Urinary bladder (tissue), 3 donors: ENCODE measurements at regions not wholly inside any gene's neighbourhood (a gene's known extent, or its start where the extent isn't known, plus 50 kb on each side); places are given as distances from the start of the nearest gene placed in this dataset.

ENCODE experiments used
- DNase-seq: peaks from one replicate; pipeline ENCODE4 v3.0.0-alpha.2; 2015; ENCODE audit errors: extremely low spot score
- H3K27ac ChIP-seq: one replicate; pipeline ENCODE4 v1.5.1; 2013; ENCODE audit warnings: low read depth, mild to moderate bottlenecking, moderate library complexity
- H3K36me3 ChIP-seq: one replicate; pipeline ENCODE4 v1.6.1; 2013; ENCODE audit warnings: mild to moderate bottlenecking, moderate library complexity; ENCODE audit not compliant: insufficient read depth
- H3K4me1 ChIP-seq: one replicate; pipeline ENCODE4 v1.6.1; 2013; ENCODE audit warnings: mild to moderate bottlenecking, moderate library complexity; ENCODE audit not compliant: insufficient read depth
- H3K4me3 ChIP-seq: one replicate; pipeline ENCODE4 v1.5.1; 2013; ENCODE audit warnings: low read depth, low read length
- WGBS: extraction: QIAGEN DNeasy Blood & Tissue Kit; methylation state at CpG from one replicate; pipeline ENCODE4 v1.1.7; 2013; 5-methylcytosine and 5-hydroxymethylcytosine counted together
- donor health status: healthy with polysubstance abuse.
- donor health status: healthy.

GRCh38 chr2:133740500-133740899 lies 172.2 kb upstream of the NCKAP5 start:
- no peak for DNase-seq

GRCh38 chr2:133748007-133748700 lies 179.9 kb upstream of the NCKAP5 start:
- Histone ChIP-seq H3K4me1 (no peaks in the 10 kb centered on the region), H3K27ac (no peak overlapping the region), H3K4me3 (no peak overlapping the region), H3K36me3 (no peaks in the 10 kb centered on the region)
- WGBS: 73% methylated on average over 3 of the region's 3 CpGs
- DNase-seq: no peak

More at GRCh38 chr2:133740500-133740899, 172.2 kb upstream of the NCKAP5 start:
- WGBS: 88% methylated on average over 1 of the region's 1 CpG
- H3K4me1 ChIP-seq: no peaks in the 10 kb centered on the region
- H3K36me3 ChIP-seq: no peaks in the 10 kb centered on the region
- no peak overlapping the region for H3K27ac ChIP-seq
- H3K4me3 ChIP-seq: no peak overlapping the region

GRCh38 chr2:133753665-133754064 lies 185.4 kb upstream of the NCKAP5 start:
- Histone ChIP-seq H3K27ac (no peak overlapping the region), H3K4me3 (no peak overlapping the region), H3K4me1 (no peaks in the 10 kb centered on the region), H3K36me3 (no peaks in the 10 kb centered on the region)
- 51% methylated on average over 2 of the region's 2 CpGs for WGBS
- no peak for DNase-seq

- WGBS: 26% methylated on average over 6 of the region's 6 CpGs
- Histone ChIP-seq H3K4me1 (no peaks in the 10 kb centered on the region), H3K27ac (no peak overlapping the region), H3K36me3 (no peaks in the 10 kb centered on the region), H3K4me3 (no peak overlapping the region)
- DNase-seq: no peak
Observed at GRCh38 chr2:133755480-133756300, 187.4 kb upstream of the NCKAP5 start.

- WGBS: 78% methylated on average over 1 of the region's 1 CpG
Observed at GRCh38 chr2:133756833-133757232, 188.6 kb upstream of the NCKAP5 start.

GRCh38 chr2:133760376-133760775 lies 192.1 kb upstream of the NCKAP5 start:
- no peaks in the 10 kb centered on the region for H3K36me3 ChIP-seq
- H3K27ac ChIP-seq: no peak overlapping the region
- 44% methylated on average over 3 of the region's 3 CpGs for WGBS
- no peaks in the 10 kb centered on the region for H3K4me1 ChIP-seq
- no peak overlapping the region for H3K4me3 ChIP-seq
- DNase-seq: no peak

More at GRCh38 chr2:133756833-133757232, 188.6 kb upstream of the NCKAP5 start:
- Histone ChIP-seq H3K36me3 (no peaks in the 10 kb centered on the region), H3K4me1 (no peaks in the 10 kb centered on the region), H3K27ac (no peak overlapping the region), H3K4me3 (no peak overlapping the region)
- DNase-seq: no peak

GRCh38 chr2:133765658-133766057 lies 197.4 kb upstream of the NCKAP5 start:
- DNase-seq: no peak
- no peak overlapping the region for H3K27ac ChIP-seq
- no peak overlapping the region for H3K4me3 ChIP-seq
- H3K36me3 ChIP-seq: no peaks in the 10 kb centered on the region
- no peaks in the 10 kb centered on the region for H3K4me1 ChIP-seq
- WGBS: 40% methylated on average over 2 of the region's 2 CpGs

- Histone ChIP-seq H3K36me3 (no peaks in the 10 kb centered on the region), H3K27ac (no peak overlapping the region), H3K4me1 (no peaks in the 10 kb centered on the region), H3K4me3 (no peak overlapping the region)
- no peak for DNase-seq
Observed at GRCh38 chr2:133766164-133766832, 198.0 kb upstream of the NCKAP5 start.

GRCh38 chr2:133768256-133768655 lies 200.0 kb upstream of the NCKAP5 start:
- DNase-seq: no peak
- 77% methylated on average over 2 of the region's 2 CpGs for WGBS
- H3K27ac ChIP-seq: no peak overlapping the region
- no peaks in the 10 kb centered on the region for H3K4me1 ChIP-seq
- H3K4me3 ChIP-seq: no peak overlapping the region
- no peaks in the 10 kb centered on the region for H3K36me3 ChIP-seq

GRCh38 chr2:133768658-133769435 lies 200.6 kb upstream of the NCKAP5 start:
- DNase-seq: no peak
- Histone ChIP-seq H3K36me3 (no peaks in the 10 kb centered on the region), H3K27ac (no peak overlapping the region), H3K4me3 (no peak overlapping the region), H3K4me1 (no peaks in the 10 kb centered on the region)
- 95% methylated on average over 6 of the region's 6 CpGs for WGBS

GRCh38 chr2:133773854-133774653 lies 205.8 kb upstream of the NCKAP5 start:
- no peak for DNase-seq
- no peak overlapping the region for H3K27ac ChIP-seq
- H3K4me1 ChIP-seq: no peaks in the 10 kb centered on the region
- H3K36me3 ChIP-seq: no peaks in the 10 kb centered on the region
- WGBS: 35% methylated on average over 2 of the region's 2 CpGs
- no peak overlapping the region for H3K4me3 ChIP-seq

GRCh38 chr2:133774654-133775015 lies 206.4 kb upstream of the NCKAP5 start:
- Histone ChIP-seq H3K36me3 (no peaks in the 10 kb centered on the region), H3K4me1 (no peaks in the 10 kb centered on the region), H3K27ac (no peak overlapping the region), H3K4me3 (no peak overlapping the region)
- 46% methylated on average over 5 of the region's 5 CpGs for WGBS
- no peak for DNase-seq
